Activated naive CD4-positive, alpha-beta T cell treated with anti-CD3 and anti-CD28 coated beads, Interleukin-2, amount 50 U/mL, for 24 hours (primary cell): ENCODE measurements at regions not wholly inside any gene's neighbourhood (a gene's known extent, or its start where the extent isn't known, plus 50 kb on each side); places are given as distances from the start of the nearest gene placed in this dataset.
A peak's percentile ranks its signal among the peaks of the same experiment; 100 is the strongest.

Experiments
- H3K27ac Mint-ChIP-seq: one replicate; pipeline ENCODE4 v1.8.0; 2021; ENCODE audit warnings: mild to moderate bottlenecking, mixed read lengths
- H3K27me3 Mint-ChIP-seq: one replicate; pipeline ENCODE4 v1.8.0; 2021; ENCODE audit warnings: mixed read lengths
- H3K36me3 Mint-ChIP-seq: one replicate; pipeline ENCODE4 v1.8.0; 2021; ENCODE audit warnings: mixed read lengths
- H3K4me1 Mint-ChIP-seq: one replicate; pipeline ENCODE4 v1.8.0; 2021; ENCODE audit warnings: mixed read lengths
- H3K4me3 Mint-ChIP-seq: one replicate; pipeline ENCODE4 v1.8.0; 2021; ENCODE audit warnings: mild to moderate bottlenecking, mixed read lengths
- H3K9me3 Mint-ChIP-seq: one replicate; pipeline ENCODE4 v1.8.0; 2021; ENCODE audit warnings: mixed read lengths

GRCh38 chr3:28792604-28793003 lies 444.0 kb upstream of the AZI2 start:
- H3K27ac Mint-ChIP-seq = no peak overlapping the region

GRCh38 chr3:28799084-28799483 lies 450.5 kb upstream of the AZI2 start:
- H3K4me3 Mint-ChIP-seq = no peak overlapping the region
- no peaks in the 10 kb centered on the region for H3K36me3 Mint-ChIP-seq
- H3K27ac Mint-ChIP-seq = no peak overlapping the region
- no peaks in the 10 kb centered on the region for H3K4me1 Mint-ChIP-seq
- H3K9me3 Mint-ChIP-seq = no peaks in the 10 kb centered on the region
- H3K27me3 Mint-ChIP-seq = no peaks in the 10 kb centered on the region

More at GRCh38 chr3:28792604-28793003, 444.0 kb upstream of the AZI2 start:
- Mint-ChIP-seq H3K4me3 (no peak overlapping the region), H3K36me3 (no peaks in the 10 kb centered on the region), H3K4me1 (no peaks in the 10 kb centered on the region), H3K9me3 (no peaks in the 10 kb centered on the region), H3K27me3 (no peaks in the 10 kb centered on the region)

GRCh38 chr3:28800203-28800602 lies 451.6 kb upstream of the AZI2 start:
- no peaks in the 10 kb centered on the region for H3K36me3 Mint-ChIP-seq
- H3K4me1 Mint-ChIP-seq = no peaks in the 10 kb centered on the region
- H3K9me3 Mint-ChIP-seq = no peaks in the 10 kb centered on the region
- H3K27ac Mint-ChIP-seq = no peak overlapping the region
- H3K4me3 Mint-ChIP-seq = no peak overlapping the region
- H3K27me3 Mint-ChIP-seq = no peaks in the 10 kb centered on the region

GRCh38 chr3:28808068-28808467 lies 459.4 kb upstream of the AZI2 start:
- Mint-ChIP-seq H3K4me1 (no peaks in the 10 kb centered on the region), H3K27me3 (peaks cover 1% of the 10 kb centered on the region), H3K4me3 (no peak overlapping the region), H3K9me3 (peaks cover 4% of the 10 kb centered on the region), H3K27ac (no peak overlapping the region), H3K36me3 (no peaks in the 10 kb centered on the region)

- Mint-ChIP-seq H3K4me3 (no peak overlapping the region), H3K27me3 (peaks cover 2% of the 10 kb centered on the region), H3K4me1 (no peaks in the 10 kb centered on the region), H3K9me3 (peaks cover 6% of the 10 kb centered on the region), H3K27ac (no peak overlapping the region), H3K36me3 (no peaks in the 10 kb centered on the region)
Measured at GRCh38 chr3:28816017-28816416, 464.9 kb upstream of the RBMS3 start.

- H3K27ac Mint-ChIP-seq = no peak overlapping the region
- no peaks in the 10 kb centered on the region for H3K27me3 Mint-ChIP-seq
- H3K4me3 Mint-ChIP-seq = no peak overlapping the region
- peaks cover 6% of the 10 kb centered on the region for H3K9me3 Mint-ChIP-seq
- no peaks in the 10 kb centered on the region for H3K36me3 Mint-ChIP-seq
- no peaks in the 10 kb centered on the region for H3K4me1 Mint-ChIP-seq
Measured at GRCh38 chr3:28824316-28824715, 456.6 kb upstream of the RBMS3 start.

- H3K27me3 Mint-ChIP-seq = no peaks in the 10 kb centered on the region
- H3K36me3 Mint-ChIP-seq = no peaks in the 10 kb centered on the region
- H3K9me3 Mint-ChIP-seq = peaks cover 13% of the 10 kb centered on the region
- no peak overlapping the region for H3K4me3 Mint-ChIP-seq
- H3K4me1 Mint-ChIP-seq = no peaks in the 10 kb centered on the region
- H3K27ac Mint-ChIP-seq = no peak overlapping the region
Measured at GRCh38 chr3:28826840-28827239, 454.0 kb upstream of the RBMS3 start.

GRCh38 chr3:28835249-28835648 lies 445.6 kb upstream of the RBMS3 start:
- Mint-ChIP-seq H3K36me3 (no peaks in the 10 kb centered on the region), H3K27me3 (peaks cover 5% of the 10 kb centered on the region), H3K4me3 (no peak overlapping the region), H3K9me3 (no peaks in the 10 kb centered on the region), H3K4me1 (no peaks in the 10 kb centered on the region), H3K27ac (no peak overlapping the region)

- H3K9me3 Mint-ChIP-seq = no peaks in the 10 kb centered on the region
- H3K36me3 Mint-ChIP-seq = no peaks in the 10 kb centered on the region
- no peaks in the 10 kb centered on the region for H3K4me1 Mint-ChIP-seq
- H3K4me3 Mint-ChIP-seq = no peak overlapping the region
- H3K27me3 Mint-ChIP-seq = peaks cover 5% of the 10 kb centered on the region
- H3K27ac Mint-ChIP-seq = no peak overlapping the region
Measured at GRCh38 chr3:28835751-28836150, 445.1 kb upstream of the RBMS3 start.

- Mint-ChIP-seq H3K27me3 (peaks cover 5% of the 10 kb centered on the region), H3K4me1 (no peaks in the 10 kb centered on the region), H3K9me3 (no peaks in the 10 kb centered on the region), H3K36me3 (no peaks in the 10 kb centered on the region), H3K27ac (no peak overlapping the region), H3K4me3 (no peak overlapping the region)
Measured at GRCh38 chr3:28836199-28836598, 444.7 kb upstream of the RBMS3 start.

GRCh38 chr3:28840976-28841376 lies 439.9 kb upstream of the RBMS3 start:
- Mint-ChIP-seq H3K4me1 (no peaks in the 10 kb centered on the region), H3K9me3 (peaks cover 4% of the 10 kb centered on the region), H3K27ac (no peak overlapping the region), H3K27me3 (peaks cover 2% of the 10 kb centered on the region), H3K4me3 (no peak overlapping the region), H3K36me3 (no peaks in the 10 kb centered on the region)

- H3K9me3 Mint-ChIP-seq = peaks cover 4% of the 10 kb centered on the region
- H3K36me3 Mint-ChIP-seq = no peaks in the 10 kb centered on the region
- H3K27me3 Mint-ChIP-seq = peaks cover 2% of the 10 kb centered on the region
- H3K27ac Mint-ChIP-seq = no peak overlapping the region
- H3K4me3 Mint-ChIP-seq = no peak overlapping the region
- no peaks in the 10 kb centered on the region for H3K4me1 Mint-ChIP-seq
Measured at GRCh38 chr3:28841441-28841840, 439.4 kb upstream of the RBMS3 start.

GRCh38 chr3:28844298-28845005 lies 436.4 kb upstream of the RBMS3 start:
- Mint-ChIP-seq H3K4me3 (no peak overlapping the region), H3K27me3 (no peaks in the 10 kb centered on the region)

GRCh38 chr3:28845006-28845324 lies 435.9 kb upstream of the RBMS3 start:
- Mint-ChIP-seq H3K27ac (peak overlapping the region; percentile 69), H3K27me3 (no peaks in the 10 kb centered on the region), H3K36me3 (no peaks in the 10 kb centered on the region), H3K4me1 (no peaks in the 10 kb centered on the region), H3K9me3 (peaks cover 4% of the 10 kb centered on the region), H3K4me3 (no peak overlapping the region)

More at GRCh38 chr3:28844298-28845005, 436.4 kb upstream of the RBMS3 start:
- no peaks in the 10 kb centered on the region for H3K4me1 Mint-ChIP-seq
- peaks cover 4% of the 10 kb centered on the region for H3K9me3 Mint-ChIP-seq
- no peaks in the 10 kb centered on the region for H3K36me3 Mint-ChIP-seq
- no peak overlapping the region for H3K27ac Mint-ChIP-seq

- no peaks in the 10 kb centered on the region for H3K4me1 Mint-ChIP-seq
- H3K27ac Mint-ChIP-seq = no peak overlapping the region
- H3K4me3 Mint-ChIP-seq = no peak overlapping the region
- H3K27me3 Mint-ChIP-seq = no peaks in the 10 kb centered on the region
- no peaks in the 10 kb centered on the region for H3K36me3 Mint-ChIP-seq
- peaks cover 4% of the 10 kb centered on the region for H3K9me3 Mint-ChIP-seq
Measured at GRCh38 chr3:28846971-28847478, 433.8 kb upstream of the RBMS3 start.

GRCh38 chr3:28847736-28848135 lies 433.1 kb upstream of the RBMS3 start:
- Mint-ChIP-seq H3K27ac (no peak overlapping the region), H3K36me3 (no peaks in the 10 kb centered on the region), H3K9me3 (peaks cover 4% of the 10 kb centered on the region), H3K4me3 (no peak overlapping the region), H3K4me1 (no peaks in the 10 kb centered on the region), H3K27me3 (no peaks in the 10 kb centered on the region)

- Mint-ChIP-seq H3K27me3 (peaks cover 3% of the 10 kb centered on the region), H3K9me3 (peaks cover 2% of the 10 kb centered on the region), H3K36me3 (no peaks in the 10 kb centered on the region), H3K27ac (no peak overlapping the region), H3K4me1 (no peaks in the 10 kb centered on the region), H3K4me3 (no peak overlapping the region)
Measured at GRCh38 chr3:28850186-28850585, 430.7 kb upstream of the RBMS3 start.
